PC-9 (cell line): ENCODE measurements at regions not wholly inside any gene's neighbourhood (a gene's known extent, or its start where the extent isn't known, plus 50 kb on each side); places are given as distances from the start of the nearest gene placed in this dataset.

Source experiments
- EZH2 ChIP-seq: fragments of 200-600 bp; sonication (generic); IDR thresholded peaks from 2 replicates; pipeline ENCODE4 v1.8.0; 2017; ENCODE audit warnings: antibody characterized with exemption, low read depth
- TF ChIP-seq, protein P1 (sequence below): fragments of 200-600 bp; sonication (generic); conservative IDR thresholded peaks from 2 replicates; pipeline ENCODE4 v1.6.1; 2017; ENCODE audit warnings: mixed run types, antibody characterized with exemption, mild to moderate bottlenecking, moderate library complexity

- TF ChIP-seq, protein P1, sequence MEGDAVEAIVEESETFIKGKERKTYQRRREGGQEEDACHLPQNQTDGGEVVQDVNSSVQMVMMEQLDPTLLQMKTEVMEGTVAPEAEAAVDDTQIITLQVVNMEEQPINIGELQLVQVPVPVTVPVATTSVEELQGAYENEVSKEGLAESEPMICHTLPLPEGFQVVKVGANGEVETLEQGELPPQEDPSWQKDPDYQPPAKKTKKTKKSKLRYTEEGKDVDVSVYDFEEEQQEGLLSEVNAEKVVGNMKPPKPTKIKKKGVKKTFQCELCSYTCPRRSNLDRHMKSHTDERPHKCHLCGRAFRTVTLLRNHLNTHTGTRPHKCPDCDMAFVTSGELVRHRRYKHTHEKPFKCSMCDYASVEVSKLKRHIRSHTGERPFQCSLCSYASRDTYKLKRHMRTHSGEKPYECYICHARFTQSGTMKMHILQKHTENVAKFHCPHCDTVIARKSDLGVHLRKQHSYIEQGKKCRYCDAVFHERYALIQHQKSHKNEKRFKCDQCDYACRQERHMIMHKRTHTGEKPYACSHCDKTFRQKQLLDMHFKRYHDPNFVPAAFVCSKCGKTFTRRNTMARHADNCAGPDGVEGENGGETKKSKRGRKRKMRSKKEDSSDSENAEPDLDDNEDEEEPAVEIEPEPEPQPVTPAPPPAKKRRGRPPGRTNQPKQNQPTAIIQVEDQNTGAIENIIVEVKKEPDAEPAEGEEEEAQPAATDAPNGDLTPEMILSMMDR = no peak
- TF ChIP-seq EZH2 = no peak
Observed at GRCh38 chr3:8095724-8096123, 405.9 kb upstream of the LMCD1 start.
